Neural cell (in vitro differentiated cells): ENCODE measurements at regions not wholly inside any gene's neighbourhood (a gene's known extent, or its start where the extent isn't known, plus 50 kb on each side); places are given as distances from the start of the nearest gene placed in this dataset.

ENCODE experiments used
- H2AFZ ChIP-seq: fragments of 200-600, 300-800 bp; sonication (generic), shearing (Covaris generic); 2 replicates; pipeline ENCODE4 v1.6.0; 2014; ENCODE audit warnings: low read depth, mild to moderate bottlenecking, antibody characterized with exemption, low read length, moderate library complexity
- H3F3A ChIP-seq: fragments of 200-600 bp; shearing (Covaris generic); 2 replicates; pipeline ENCODE4 v1.6.1; 2016; ENCODE audit warnings: mild to moderate bottlenecking, moderate library complexity, mixed read lengths, antibody characterized with exemption, low read length; ENCODE audit not compliant: insufficient read depth, poor library complexity, severe bottlenecking
- H3K27ac ChIP-seq: fragments of 200-600, 300-800 bp; sonication (generic), shearing (Covaris generic); 2 replicates; pipeline ENCODE4 v1.5.1; 2014; ENCODE audit warnings: mild to moderate bottlenecking, low read length, moderate library complexity
- H3K27me3 ChIP-seq: fragments of 300-800, 200-600 bp; sonication (generic), shearing (Covaris generic); 2 replicates; pipeline ENCODE4 v1.6.0; 2014; ENCODE audit warnings: mild to moderate bottlenecking, low read depth, low read length, moderate library complexity; ENCODE audit not compliant: insufficient read depth
- H3K36me3 ChIP-seq: fragments of 300-800, 200-600 bp; sonication (generic), shearing (Covaris generic); 2 replicates; pipeline ENCODE4 v1.5.1; 2014; ENCODE audit warnings: mild to moderate bottlenecking, antibody characterized with exemption, low read length, moderate library complexity; ENCODE audit not compliant: insufficient read depth
- H3K4me2 ChIP-seq: fragments of 300-800, 200-600 bp; sonication (generic), shearing (Covaris generic); 2 replicates; pipeline ENCODE4 v1.6.0; 2014; ENCODE audit warnings: mild to moderate bottlenecking, low read length
- H3K4me3 ChIP-seq: fragments of 300-800, 200-600 bp; sonication (generic), shearing (Covaris generic); 2 replicates; pipeline ENCODE4 v1.5.1; 2014; ENCODE audit warnings: mild to moderate bottlenecking, low read length, moderate library complexity
- H3K79me2 ChIP-seq: fragments of 200-600 bp; shearing (Covaris generic); replicated peaks from 2 replicates; pipeline ENCODE4 v1.6.0; 2014; ENCODE audit warnings: mild to moderate bottlenecking, low read length, moderate library complexity; ENCODE audit not compliant: insufficient read depth
- H3K9ac ChIP-seq: fragments of 300-800, 200-600 bp; sonication (generic), shearing (Covaris generic); 2 replicates; pipeline ENCODE4 v1.6.1; 2016; ENCODE audit warnings: mild to moderate bottlenecking, low read length, mixed read lengths
- H3K9me2 ChIP-seq: fragments of 200-600 bp; shearing (Covaris generic); 2 replicates; pipeline ENCODE4 v1.6.1; 2016; ENCODE audit warnings: mild to moderate bottlenecking, low read length, mixed read lengths; ENCODE audit not compliant: insufficient read depth
- H3K9me3 ChIP-seq: fragments of 200-600, 300-800 bp; sonication (generic), shearing (Covaris generic); 2 replicates; pipeline ENCODE4 v1.6.1; 2016; ENCODE audit warnings: mild to moderate bottlenecking, mixed run types, low read length, moderate library complexity, mixed read lengths
- H4K20me1 ChIP-seq: fragments of 200-600 bp; shearing (Covaris generic); 2 replicates; pipeline ENCODE4 v1.6.1; 2016; ENCODE audit warnings: mild to moderate bottlenecking, mixed run types; ENCODE audit not compliant: insufficient read depth
- EP300 ChIP-seq: fragments of 450-650 bp; conservative IDR thresholded peaks from 2 replicates; pipeline ENCODE4 v1.6.1; 2014; ENCODE audit warnings: antibody characterized with exemption, mild to moderate bottlenecking, moderate library complexity; ENCODE audit not compliant: poor library complexity, severe bottlenecking
- EZH2 ChIP-seq: fragments of 200-600, 300-800 bp; shearing (Covaris generic), sonication (generic); IDR thresholded peaks from 2 replicates; pipeline ENCODE4 v1.6.1; 2014; ENCODE audit warnings: antibody characterized with exemption, low read length, borderline replicate concordance, mild to moderate bottlenecking; ENCODE audit not compliant: insufficient read depth, poor library complexity, severe bottlenecking
- MXI1 ChIP-seq: fragments of 450-650 bp; conservative IDR thresholded peaks from 2 replicates; pipeline ENCODE4 v1.6.1; 2014; ENCODE audit warnings: antibody characterized with exemption, mild to moderate bottlenecking; ENCODE audit not compliant: poor library complexity, severe bottlenecking
- POLR2AphosphoS5 ChIP-seq: IDR thresholded peaks from 2 replicates; pipeline ENCODE4 v1.6.1; 2012
- RAD21 ChIP-seq: fragments of 450-650 bp; conservative IDR thresholded peaks from 2 replicates; pipeline ENCODE4 v1.6.1; 2014; ENCODE audit warnings: antibody characterized with exemption, mild to moderate bottlenecking, moderate library complexity
- SMC3 ChIP-seq: fragments of 450-650 bp; conservative IDR thresholded peaks from 2 replicates; pipeline ENCODE4 v1.6.1; 2014; ENCODE audit warnings: antibody characterized with exemption, mild to moderate bottlenecking, moderate library complexity; ENCODE audit not compliant: poor library complexity
- TAF1 ChIP-seq: IDR thresholded peaks from 2 replicates; pipeline ENCODE4 v1.6.1; 2012; ENCODE audit warnings: low read depth
- TF ChIP-seq, protein P1 (sequence below): IDR thresholded peaks from 2 replicates; pipeline ENCODE4 v1.6.1; 2012; ENCODE audit warnings: borderline replicate concordance
- TF ChIP-seq, protein P2 (sequence below): fragments of 450-650 bp; IDR thresholded peaks from 2 replicates; pipeline ENCODE4 v1.5.1; 2014; ENCODE audit warnings: antibody characterized with exemption, mild to moderate bottlenecking, moderate library complexity; ENCODE audit not compliant: poor library complexity, severe bottlenecking

DNA sequence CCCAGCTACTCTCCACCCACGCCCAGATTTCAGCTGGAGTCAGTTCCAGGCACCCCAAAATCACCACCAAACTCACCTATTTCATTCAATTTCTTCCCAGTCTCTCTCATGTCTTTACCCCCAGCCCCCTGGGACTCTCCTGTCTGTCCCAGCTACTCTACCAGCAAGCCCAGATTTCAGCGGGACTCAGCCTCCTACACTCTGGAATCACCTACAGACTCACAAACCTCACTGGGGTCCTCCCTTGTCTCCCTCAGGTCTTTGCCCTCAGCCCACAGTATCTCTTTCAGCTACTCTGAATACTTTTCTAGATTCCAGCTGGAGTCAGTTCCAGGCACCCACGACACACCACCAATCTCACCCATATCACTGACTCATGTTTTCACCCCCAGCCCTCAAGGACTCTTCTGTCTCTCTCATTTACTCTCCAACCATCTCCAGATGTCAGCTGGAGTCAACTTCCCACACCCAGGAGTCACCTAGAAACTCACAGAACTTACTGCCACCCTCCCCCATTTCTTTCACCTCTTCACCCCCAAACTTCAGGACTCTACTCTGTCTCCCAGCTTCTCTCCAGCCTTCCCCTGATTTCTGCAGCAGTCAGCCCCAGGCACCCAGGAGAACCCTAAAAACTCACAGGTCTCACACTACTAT, 1529.3 kb upstream of the TPTE start:
- Histone ChIP-seq H4K20me1 (no peaks in the 10 kb centered on the region), H3K27me3 (no peaks in the 10 kb centered on the region), H3K79me2 (no peaks in the 10 kb centered on the region), H3K4me2 (no peak overlapping the region), H3K9me2 (no peaks in the 10 kb centered on the region), H3K27ac (no peak overlapping the region), H3F3A (no peaks in the 10 kb centered on the region), H3K9me3 (peaks cover 52% of the 10 kb centered on the region), H3K4me3 (no peak overlapping the region), H2AFZ (no peak overlapping the region), H3K9ac (no peak overlapping the region), H3K36me3 (no peaks in the 10 kb centered on the region)
- TF ChIP-seq POLR2AphosphoS5 (no peak), EP300 (no peak)

DNA sequence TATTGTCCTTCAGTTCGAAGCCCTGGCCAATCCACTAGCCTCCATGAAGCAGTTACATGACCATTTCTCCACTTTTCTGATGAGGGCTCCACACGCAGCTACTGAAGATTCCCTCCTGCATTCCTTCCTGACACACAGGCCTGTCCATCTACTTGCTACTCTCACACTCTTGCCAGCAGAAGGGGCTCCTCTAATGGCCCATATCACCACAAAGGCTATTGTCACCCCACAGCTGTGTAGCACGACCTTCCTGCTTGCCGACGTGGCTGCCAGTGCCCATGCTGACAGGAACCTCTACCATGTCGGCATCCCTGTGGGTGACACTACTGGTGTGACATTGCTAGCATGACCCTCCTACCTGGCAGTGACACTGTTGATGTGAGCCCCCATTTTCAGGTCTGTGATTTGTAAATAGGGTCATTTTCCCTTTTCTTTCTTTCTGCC, 1528.6 kb upstream of the TPTE start:
- no peak overlapping the region for H3K27ac ChIP-seq
- TF ChIP-seq, protein P1, sequence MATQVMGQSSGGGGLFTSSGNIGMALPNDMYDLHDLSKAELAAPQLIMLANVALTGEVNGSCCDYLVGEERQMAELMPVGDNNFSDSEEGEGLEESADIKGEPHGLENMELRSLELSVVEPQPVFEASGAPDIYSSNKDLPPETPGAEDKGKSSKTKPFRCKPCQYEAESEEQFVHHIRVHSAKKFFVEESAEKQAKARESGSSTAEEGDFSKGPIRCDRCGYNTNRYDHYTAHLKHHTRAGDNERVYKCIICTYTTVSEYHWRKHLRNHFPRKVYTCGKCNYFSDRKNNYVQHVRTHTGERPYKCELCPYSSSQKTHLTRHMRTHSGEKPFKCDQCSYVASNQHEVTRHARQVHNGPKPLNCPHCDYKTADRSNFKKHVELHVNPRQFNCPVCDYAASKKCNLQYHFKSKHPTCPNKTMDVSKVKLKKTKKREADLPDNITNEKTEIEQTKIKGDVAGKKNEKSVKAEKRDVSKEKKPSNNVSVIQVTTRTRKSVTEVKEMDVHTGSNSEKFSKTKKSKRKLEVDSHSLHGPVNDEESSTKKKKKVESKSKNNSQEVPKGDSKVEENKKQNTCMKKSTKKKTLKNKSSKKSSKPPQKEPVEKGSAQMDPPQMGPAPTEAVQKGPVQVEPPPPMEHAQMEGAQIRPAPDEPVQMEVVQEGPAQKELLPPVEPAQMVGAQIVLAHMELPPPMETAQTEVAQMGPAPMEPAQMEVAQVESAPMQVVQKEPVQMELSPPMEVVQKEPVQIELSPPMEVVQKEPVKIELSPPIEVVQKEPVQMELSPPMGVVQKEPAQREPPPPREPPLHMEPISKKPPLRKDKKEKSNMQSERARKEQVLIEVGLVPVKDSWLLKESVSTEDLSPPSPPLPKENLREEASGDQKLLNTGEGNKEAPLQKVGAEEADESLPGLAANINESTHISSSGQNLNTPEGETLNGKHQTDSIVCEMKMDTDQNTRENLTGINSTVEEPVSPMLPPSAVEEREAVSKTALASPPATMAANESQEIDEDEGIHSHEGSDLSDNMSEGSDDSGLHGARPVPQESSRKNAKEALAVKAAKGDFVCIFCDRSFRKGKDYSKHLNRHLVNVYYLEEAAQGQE, result no peak
- no peak for TF ChIP-seq EP300
- TF ChIP-seq, protein P2, sequence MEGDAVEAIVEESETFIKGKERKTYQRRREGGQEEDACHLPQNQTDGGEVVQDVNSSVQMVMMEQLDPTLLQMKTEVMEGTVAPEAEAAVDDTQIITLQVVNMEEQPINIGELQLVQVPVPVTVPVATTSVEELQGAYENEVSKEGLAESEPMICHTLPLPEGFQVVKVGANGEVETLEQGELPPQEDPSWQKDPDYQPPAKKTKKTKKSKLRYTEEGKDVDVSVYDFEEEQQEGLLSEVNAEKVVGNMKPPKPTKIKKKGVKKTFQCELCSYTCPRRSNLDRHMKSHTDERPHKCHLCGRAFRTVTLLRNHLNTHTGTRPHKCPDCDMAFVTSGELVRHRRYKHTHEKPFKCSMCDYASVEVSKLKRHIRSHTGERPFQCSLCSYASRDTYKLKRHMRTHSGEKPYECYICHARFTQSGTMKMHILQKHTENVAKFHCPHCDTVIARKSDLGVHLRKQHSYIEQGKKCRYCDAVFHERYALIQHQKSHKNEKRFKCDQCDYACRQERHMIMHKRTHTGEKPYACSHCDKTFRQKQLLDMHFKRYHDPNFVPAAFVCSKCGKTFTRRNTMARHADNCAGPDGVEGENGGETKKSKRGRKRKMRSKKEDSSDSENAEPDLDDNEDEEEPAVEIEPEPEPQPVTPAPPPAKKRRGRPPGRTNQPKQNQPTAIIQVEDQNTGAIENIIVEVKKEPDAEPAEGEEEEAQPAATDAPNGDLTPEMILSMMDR, result no peak
- TF ChIP-seq TAF1, result no peak
- TF ChIP-seq EZH2, result no peak
- TF ChIP-seq SMC3, result no peak
- TF ChIP-seq POLR2AphosphoS5, result no peak
- no peak for TF ChIP-seq RAD21
- TF ChIP-seq MXI1, result no peak
- peaks cover 52% of the 10 kb centered on the region for H3K9me3 ChIP-seq
- H3F3A ChIP-seq, result no peaks in the 10 kb centered on the region
- no peak overlapping the region for H3K4me3 ChIP-seq
- H3K36me3 ChIP-seq, result no peaks in the 10 kb centered on the region
- H3K9me2 ChIP-seq, result no peaks in the 10 kb centered on the region
- H3K27me3 ChIP-seq, result no peaks in the 10 kb centered on the region
- H4K20me1 ChIP-seq, result no peaks in the 10 kb centered on the region
- no peak overlapping the region for H3K4me2 ChIP-seq
- no peaks in the 10 kb centered on the region for H3K79me2 ChIP-seq
- H3K9ac ChIP-seq, result no peak overlapping the region
- H2AFZ ChIP-seq, result no peak overlapping the region
